NCI-H2196 treated with DMSO at 0.1 percent for 48 hours (cell line): ENCODE measurements at regions not wholly inside any gene's neighbourhood (a gene's known extent, or its start where the extent isn't known, plus 50 kb on each side); places are given as distances from the start of the nearest gene placed in this dataset.
"Not testable (repeated sequence)": the region's sequence is repeated elsewhere in the genome, so short reads cannot be mapped to it uniquely, and the experiment has no call there.

Experiments used
- DNase-seq: peaks from one replicate; lab custom pipeline; 2025; ENCODE audit not compliant: unreplicated experiment; lab: John Stamatoyannopoulos, UW

GRCh38 chr4:127307996-127308395 is 324.8 kb upstream of the INTU start:
- DNase-seq: no peak

GRCh38 chr4:127309369-127310102 is 323.2 kb upstream of the INTU start:
- DNase-seq: no peak

- DNase-seq: no peak
These were observed 321.4 kb upstream of the INTU start for GRCh38 chr4:127311371-127311770.

- DNase-seq: no peak
These were observed 320.8 kb upstream of the INTU start for GRCh38 chr4:127311924-127312323.

- no peak for DNase-seq
These were observed 319.0 kb upstream of the INTU start for GRCh38 chr4:127313767-127314166.

GRCh38 chr4:127327491-127327890 is 305.3 kb upstream of the INTU start:
- DNase-seq: no peak

GRCh38 chr4:127335073-127335620 is 297.6 kb upstream of the INTU start:
- no peak for DNase-seq

- DNase-seq: no peak
These were observed 297.0 kb upstream of the INTU start for GRCh38 chr4:127335732-127336131.

- DNase-seq: not testable (repeated sequence)
These were observed 289.6 kb upstream of the INTU start for GRCh38 chr4:127343123-127343522.

- no peak for DNase-seq
These were observed 288.7 kb upstream of the INTU start for GRCh38 chr4:127344071-127344470.

- DNase-seq: no peak
These were observed 284.8 kb upstream of the INTU start for GRCh38 chr4:127347936-127348335.

- DNase-seq: no peak
These were observed 280.3 kb upstream of the INTU start for GRCh38 chr4:127352220-127353113.

- DNase-seq: no peak
These were observed 277.0 kb upstream of the INTU start for GRCh38 chr4:127355743-127356142.

- DNase-seq: no peak
These were observed 275.0 kb upstream of the INTU start for GRCh38 chr4:127357765-127358164.

GRCh38 chr4:127362686-127363085 is 270.1 kb upstream of the INTU start:
- DNase-seq: no peak

GRCh38 chr4:127364397-127364796 is 268.4 kb upstream of the INTU start:
- no peak for DNase-seq

- no peak for DNase-seq
These were observed 267.8 kb upstream of the INTU start for GRCh38 chr4:127364911-127365310.

GRCh38 chr4:127370604-127371003 is 262.2 kb upstream of the INTU start:
- no peak for DNase-seq

- no peak for DNase-seq
These were observed 253.3 kb upstream of the INTU start for GRCh38 chr4:127379499-127379898.

- DNase-seq: not testable (repeated sequence)
These were observed 252.8 kb upstream of the INTU start for GRCh38 chr4:127379948-127380347.

GRCh38 chr4:127383666-127384065 is 249.1 kb upstream of the INTU start:
- no peak for DNase-seq

GRCh38 chr4:127394516-127394915 is 238.2 kb upstream of the INTU start:
- no peak for DNase-seq
